ENCODE measurements at regions not wholly inside any gene's neighbourhood (a gene's known extent, or its start where the extent isn't known, plus 50 kb on each side); places are given as distances from the start of the nearest gene placed in this dataset.

DNA sequence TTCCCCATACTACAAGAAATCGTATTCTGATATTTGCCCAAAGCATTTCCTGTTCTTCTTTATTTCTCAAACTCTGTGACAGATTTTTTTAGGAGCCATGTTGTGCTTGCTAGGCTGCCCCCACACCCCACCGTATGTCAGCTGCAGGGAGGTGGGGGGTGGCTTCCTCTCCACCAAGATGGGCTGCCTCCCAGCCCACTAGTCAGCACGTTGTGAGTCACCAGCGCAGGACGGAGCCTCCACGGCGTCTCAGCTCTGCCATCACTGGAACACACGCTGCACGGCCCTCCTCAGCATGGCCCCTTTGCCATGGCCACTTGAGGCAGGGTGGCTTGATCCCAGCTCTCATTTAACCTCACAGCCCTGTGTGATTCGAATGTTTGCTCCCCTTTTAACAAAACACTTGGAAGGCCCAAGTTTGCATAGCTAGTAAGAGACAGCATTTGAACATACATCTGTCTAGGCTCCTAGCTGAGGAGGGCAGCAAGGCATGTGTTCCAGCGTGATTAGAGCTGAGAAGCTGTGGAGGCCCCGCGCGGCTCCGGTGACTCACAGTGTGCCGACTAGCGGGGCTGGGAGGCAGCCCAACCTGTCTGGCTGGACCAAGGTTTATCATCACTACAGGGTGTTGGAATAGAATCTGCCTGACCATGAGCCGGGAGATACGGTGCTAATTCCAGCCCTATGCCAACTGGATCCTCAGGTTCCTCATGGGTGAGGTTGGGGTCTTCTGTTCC is 180.7 kb upstream of the NCAM1 start:
- Histone ChIP-seq H3K14ac (ENCODE audit: insufficient read length) (no peak overlapping the region), H3K4me3 (ENCODE audit: extremely low read depth in 1 of 4, insufficient read depth in 2 of 4, low read depth in 3 of 4, low read length in 4 of 4) (no peak overlapping the region), H3K23me2 (ENCODE audit: low read depth, low read length) (no peaks in the 10 kb centered on the region), H3K27me3 (replicated peaks in 1 of 4; ENCODE audit: control insufficient read depth in 3 of 4, extremely low read depth in 1 of 4, insufficient read depth in 3 of 4, low read length in 3 of 4) (no peaks in the 10 kb centered on the region), H4K5ac (ENCODE audit: insufficient read length, low read depth, low read length) (no peak overlapping the region), H3K27ac (ENCODE audit: low read depth, low read length) (no peak overlapping the region), H3K4me2 (ENCODE audit: insufficient read depth in 1 of 2, low read depth in 2 of 2, low read length in 2 of 2) (no peak overlapping the region), H3K79me2 (ENCODE audit: control insufficient read depth in 1 of 2, insufficient read depth in 2 of 2, low read length in 2 of 2) (no peaks in the 10 kb centered on the region), H2BK15ac (ENCODE audit: low read length) (no peak overlapping the region), H2BK12ac (ENCODE audit: low read depth, low read length) (no peak overlapping the region; the same call in 1 of the 2 replicates), H2AK5ac (ENCODE audit: low read depth, low read length) (no peak overlapping the region), H4K91ac (replicated peaks; ENCODE audit: insufficient read length, low read length) (no peak overlapping the region), H2BK5ac (ENCODE audit: low read depth, low read length) (no peak overlapping the region), H3K23ac (ENCODE audit: insufficient read length) (no peak overlapping the region), H3K18ac (ENCODE audit: extremely low read depth, low read length) (peak overlapping the region; percentile 32; the same call in 1 of the 2 replicates), H4K20me1 (replicated peaks in 1 of 2; ENCODE audit: control insufficient read depth in 1 of 2, insufficient read depth in 2 of 2, low read length in 2 of 2) (no peaks in the 10 kb centered on the region), H4K8ac (ENCODE audit: extremely low read depth, insufficient read depth, low read length) (peak overlapping the region; percentile 0; the same call in 1 of the 2 replicates), H2AFZ (ENCODE audit: low read length) (no peak overlapping the region), H3K4me1 (replicated peaks in 1 of 4; ENCODE audit: control insufficient read depth in 3 of 4, insufficient read depth in 4 of 4, low read length in 3 of 4) (peaks cover 0 to 7% (median 2%) of the 10 kb centered on the region in 4 experiments; a peak in 3 of 7 replicates), H3K36me3 (ENCODE audit: control insufficient read depth in 2 of 4, insufficient read depth in 4 of 4, low read length in 3 of 4) (no peaks in the 10 kb centered on the region), H3K9ac (replicated peaks in 1 of 4; ENCODE audit: extremely low read depth in 1 of 4, low read depth in 3 of 4, low read length in 3 of 4) (no peak overlapping the region), H3K4ac (replicated peaks; ENCODE audit: insufficient read length, low read depth, low read length) (no peak overlapping the region), H3K56ac (replicated peaks; ENCODE audit: insufficient read length, low read depth, low read length) (no peak overlapping the region), H3K79me1 (ENCODE audit: low read depth, low read length) (no peaks in the 10 kb centered on the region), H2BK120ac (replicated peaks; ENCODE audit: low read depth, low read length) (no peak overlapping the region), H3K9me3 (ENCODE audit: insufficient read depth in 2 of 2, low read depth in 1 of 2, low read length in 1 of 2) (no peaks in the 10 kb centered on the region), H2BK20ac (ENCODE audit: low read length) (no peak overlapping the region)
- CTCF ChIA-PET (ENCODE audit: partially characterized antibody), result interaction anchor here (5.0 kb wide), 1 partner anchor 17 kb away, joined by 48 read pairs; no protein-coding TSS in a partner anchor
- POLR2A ChIA-PET (ENCODE audit: partially characterized antibody), result no interaction called here
- DNase-seq (ENCODE audit: low read depth in 1 of 2, low spot score in 2 of 2) (no peak), FAIRE-seq (no peak)
- 94% methylated on average over 16 of the region's 19 CpGs; no CpG with 5 or more reads in 1 of the 2 experiments for WGBS, 2 experiments (ENCODE audit: extremely low coverage in 1 of 2, insufficient coverage in 1 of 2, insufficient read length in 1 of 2, insufficient replicate concordance in 2 of 2, low coverage in 1 of 2, low lambda C conversion rate in 2 of 2, missing lambda C conversion rate in 1 of 2)
- TF ChIP-seq JUND (IDR thresholded peaks at IDR 0.05; ENCODE audit: low read length), result no peak
- no peak for TF ChIP-seq TEAD4 (IDR thresholded peaks at IDR 0.05; ENCODE audit: low read depth, low read length)
- no peak for TF ChIP-seq NANOG (IDR thresholded peaks at IDR 0.05; ENCODE audit: insufficient read depth, low read depth, low read length, poor library complexity, severe bottlenecking)
- TF ChIP-seq SIX5 (IDR thresholded peaks at IDR 0.05; ENCODE audit: low read depth, low read length), result no peak
- no peak for TF ChIP-seq KDM1A (IDR thresholded peaks at IDR 0.05; ENCODE audit: borderline replicate concordance, low read length)

Data from H1 (cell line).